NCI-H82 treated with DMSO at 0.1 percent for 48 hours (cell line): ENCODE measurements at regions not wholly inside any gene's neighbourhood (a gene's known extent, or its start where the extent isn't known, plus 50 kb on each side); places are given as distances from the start of the nearest gene placed in this dataset.
A peak's percentile ranks its signal among the peaks of the same experiment; 100 is the strongest.

Source experiments
- DNase-seq: peaks from one replicate; lab custom pipeline; 2025; ENCODE audit not compliant: unreplicated experiment; lab: John Stamatoyannopoulos, UW

DNA sequence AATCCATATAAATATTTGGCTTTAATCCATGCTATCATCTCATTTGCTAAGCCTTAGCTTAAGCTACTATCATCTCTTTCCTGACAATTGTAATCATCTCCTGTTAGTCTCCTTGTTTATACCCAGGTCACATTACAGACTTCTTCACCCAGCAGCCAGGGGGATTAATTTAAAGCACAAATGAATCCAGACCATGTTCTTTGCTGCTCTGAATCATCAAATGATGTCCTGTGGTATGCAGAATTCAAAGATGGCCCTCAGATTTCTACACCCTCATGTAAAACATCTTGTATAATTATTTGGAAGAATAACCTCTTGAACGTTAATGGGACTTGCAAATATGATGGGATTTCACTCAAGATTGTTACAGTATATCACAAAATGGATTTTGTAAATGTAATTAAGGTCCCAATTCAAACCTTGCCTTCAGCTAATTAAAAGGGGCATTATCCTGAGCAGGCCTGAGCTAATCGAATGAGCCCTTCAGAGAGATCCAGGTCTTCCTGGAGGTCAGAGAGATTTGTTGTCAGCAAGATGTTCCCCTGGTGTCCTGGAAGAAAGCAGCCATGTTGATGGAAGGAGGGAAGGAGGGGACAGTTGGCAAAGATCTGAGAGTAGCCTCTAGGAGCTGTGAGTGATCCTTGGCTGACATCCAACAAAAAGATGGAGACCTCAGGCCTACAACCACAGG lies 241.1 kb upstream of the MMADHC start:
- peak; percentile 63 for DNase-seq

DNA sequence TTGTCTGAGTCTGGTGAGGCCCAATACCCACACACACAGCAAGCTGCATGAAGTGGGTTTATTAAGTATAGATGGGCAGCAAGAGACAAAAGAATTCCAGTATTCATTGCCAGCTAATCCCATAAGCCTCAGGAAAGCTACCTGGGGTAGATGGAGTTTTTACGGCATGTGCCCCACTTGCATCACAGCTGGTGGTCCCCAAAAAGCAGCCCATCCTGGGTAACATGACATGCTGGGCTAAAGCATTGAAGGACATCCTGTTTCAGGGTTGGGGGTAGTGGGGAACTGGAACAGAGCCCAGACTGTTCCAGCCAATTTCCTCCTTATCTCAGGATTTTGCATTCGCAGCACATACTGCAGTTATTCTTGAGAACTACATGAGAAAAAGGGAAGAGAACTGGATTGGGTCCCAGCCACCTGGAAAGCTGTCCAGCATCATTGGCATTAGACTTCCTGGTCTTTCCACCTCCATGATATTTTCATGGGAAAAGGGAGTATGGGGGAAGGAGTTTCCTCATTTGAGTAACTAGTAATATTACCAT lies 240.1 kb upstream of the MMADHC start:
- DNase-seq = no peak

DNA sequence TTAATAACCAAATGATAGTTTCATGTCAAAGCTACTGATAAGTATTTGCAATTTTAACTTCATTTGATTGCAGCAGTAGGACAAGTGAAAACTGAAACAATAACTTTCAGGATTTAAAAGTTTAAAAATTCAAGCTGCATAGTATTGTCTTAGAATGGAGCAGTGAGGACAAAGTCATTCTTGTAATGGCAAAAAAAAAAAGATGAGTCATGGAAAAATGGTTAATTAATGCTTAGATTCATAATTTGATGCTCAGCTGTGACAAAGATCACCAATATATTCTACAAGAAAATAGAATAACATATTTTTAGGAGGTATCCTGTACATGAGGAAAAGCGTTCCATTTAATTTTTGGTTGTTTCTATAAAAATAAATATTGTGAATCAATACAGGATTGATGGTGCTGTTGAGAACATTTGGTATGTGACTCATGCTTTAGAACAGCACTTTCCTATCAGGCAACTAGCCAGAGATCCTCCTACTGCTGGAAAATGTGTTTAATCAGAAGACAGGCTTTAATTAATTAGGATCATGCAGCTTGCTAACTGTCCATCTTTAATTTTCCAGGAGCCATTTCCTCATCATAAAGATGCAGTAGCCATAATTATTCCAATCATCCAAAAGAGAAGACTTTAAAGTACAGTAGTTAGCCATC lies 239.0 kb upstream of the MMADHC start:
- no peak for DNase-seq

DNA sequence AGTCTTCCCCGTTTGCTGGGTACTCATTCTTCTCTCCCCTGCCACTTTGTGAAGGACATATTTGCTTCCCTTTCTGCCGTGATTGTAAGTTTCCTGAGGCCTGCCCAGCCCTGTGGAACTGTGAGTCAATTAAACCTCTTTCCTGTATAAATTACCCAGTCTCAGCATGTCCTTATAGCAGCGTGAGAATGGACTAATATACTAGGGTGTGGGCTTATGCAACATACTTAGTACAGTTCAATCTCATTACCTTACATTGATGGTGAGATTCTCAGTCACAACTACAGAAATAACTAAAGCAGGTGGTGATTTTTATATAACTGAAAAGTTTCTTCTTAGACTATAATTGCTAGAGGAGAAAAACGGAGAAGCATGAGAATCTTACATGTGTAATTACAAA lies 237.9 kb upstream of the MMADHC start:
- DNase-seq = no peak

DNA sequence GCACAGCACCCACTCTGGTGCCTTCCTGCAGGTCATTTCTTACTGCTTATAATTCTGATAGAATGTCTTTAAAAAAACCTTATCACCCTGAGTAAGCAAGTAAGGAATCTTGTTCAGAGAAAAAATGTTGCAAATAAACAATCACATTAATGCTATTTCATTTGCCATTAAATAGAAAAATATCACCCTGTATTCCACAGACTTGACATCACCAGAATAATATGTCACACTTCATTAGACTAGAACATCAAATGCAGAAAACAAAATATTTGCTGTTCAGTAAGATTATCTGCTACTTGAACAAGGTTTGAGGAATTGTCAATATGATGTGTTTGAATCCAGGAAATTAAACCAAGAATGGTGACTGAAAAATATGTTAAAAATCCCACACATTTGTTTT lies 236.6 kb upstream of the MMADHC start:
- DNase-seq = no peak

DNA sequence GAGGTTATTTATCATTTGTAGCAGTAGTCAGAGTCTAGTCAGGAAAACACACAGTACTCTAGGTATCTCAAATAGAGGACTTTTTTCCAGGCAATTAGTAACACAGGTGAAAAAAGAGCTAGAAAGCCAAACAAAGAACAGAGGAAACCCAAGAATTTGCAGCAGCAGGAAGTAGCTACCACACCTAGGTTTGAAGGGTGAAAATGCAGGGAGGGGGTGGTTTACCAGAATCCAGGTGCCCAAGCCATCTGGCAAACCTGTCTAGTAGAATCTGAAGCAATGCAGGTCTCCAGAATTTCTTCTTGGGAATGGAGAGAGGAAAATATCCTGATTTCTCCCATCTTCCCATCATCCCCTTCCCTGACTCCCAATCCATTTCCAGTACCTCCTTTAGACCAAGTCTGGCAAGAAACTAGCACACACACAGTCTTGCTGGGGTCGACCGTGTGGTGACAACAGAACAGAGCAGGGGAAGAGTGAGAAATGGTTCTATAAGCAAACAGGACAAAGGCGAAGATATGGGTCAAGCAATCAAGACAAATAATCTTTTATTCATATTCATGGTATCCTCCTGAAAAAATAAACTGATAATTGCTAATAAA lies 231.9 kb upstream of the MMADHC start:
- DNase-seq = no peak

DNA sequence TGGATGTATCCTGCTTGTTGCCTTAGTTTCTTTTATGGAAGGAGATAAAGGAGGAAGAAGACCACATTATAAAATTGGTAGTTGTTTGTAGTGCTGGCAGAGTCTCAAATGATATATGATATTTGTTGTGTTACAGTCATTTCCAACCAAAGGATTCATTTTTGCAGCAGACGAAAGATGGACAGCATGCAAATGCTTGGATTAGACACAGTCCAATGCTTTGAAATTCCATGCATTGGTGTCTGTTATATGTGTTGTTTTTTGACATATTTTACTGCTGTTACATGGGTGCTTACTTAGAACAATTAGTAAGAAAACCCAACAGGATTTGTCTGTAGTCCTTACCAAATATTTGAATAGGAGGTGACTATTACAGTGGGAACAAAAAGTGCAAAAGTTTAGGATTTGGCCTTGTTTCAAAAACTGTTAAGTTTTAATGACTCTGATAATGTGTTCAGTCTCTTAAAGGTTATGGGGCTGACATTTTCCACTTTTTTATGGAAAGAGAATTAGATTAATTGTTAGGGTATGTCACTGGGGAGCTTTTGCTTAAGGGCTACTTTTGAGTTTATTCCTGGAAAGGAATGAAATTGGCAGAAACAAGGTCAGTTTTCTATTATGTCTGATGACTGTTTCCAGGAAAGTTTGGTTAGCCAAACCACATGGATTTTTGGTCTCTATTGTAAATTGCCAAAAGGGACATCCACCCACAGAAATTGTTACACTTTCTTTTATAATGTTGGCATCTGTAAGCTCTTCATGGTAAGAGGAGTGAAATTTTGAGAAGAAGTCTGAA lies 229.4 kb upstream of the MMADHC start:
- DNase-seq = no peak

DNA sequence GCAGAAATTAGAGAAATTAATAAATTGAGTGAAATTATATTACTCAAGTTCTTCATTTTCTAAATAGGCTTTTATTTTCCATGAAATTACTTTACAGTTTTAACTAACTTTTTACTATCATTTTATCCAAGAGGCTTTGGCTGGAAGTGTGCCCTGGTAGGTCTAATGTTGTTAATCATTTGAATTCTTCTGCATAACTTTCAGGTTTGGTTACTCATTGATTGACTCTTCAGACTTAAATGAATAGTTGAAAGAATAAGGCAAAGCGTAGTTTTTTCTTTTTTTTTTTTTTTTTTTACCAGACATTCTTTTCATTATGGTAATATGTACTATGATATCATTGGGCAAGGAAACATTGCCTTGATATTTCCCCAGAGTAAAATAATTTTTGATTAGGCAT lies 228.4 kb upstream of the MMADHC start:
- DNase-seq = no peak

DNA sequence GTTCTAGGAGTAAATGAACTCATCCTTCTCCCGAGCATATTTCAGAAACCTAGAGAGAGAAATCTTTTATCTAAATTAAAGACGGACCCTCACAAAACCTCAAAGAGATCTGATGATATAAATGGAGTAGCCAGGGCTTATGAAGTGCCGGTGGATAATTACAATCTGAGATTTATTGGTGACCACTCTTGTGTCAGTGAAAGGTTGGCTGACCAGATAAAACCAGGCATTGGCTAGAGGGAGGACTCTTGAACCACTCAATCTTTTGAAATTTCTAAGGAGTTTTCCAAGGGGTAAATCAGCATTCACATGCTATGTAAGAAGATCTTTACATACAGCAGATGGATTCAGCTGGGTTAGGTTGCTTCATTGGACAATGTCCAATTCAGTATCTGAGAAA lies 227.3 kb upstream of the MMADHC start:
- no peak for DNase-seq

DNA sequence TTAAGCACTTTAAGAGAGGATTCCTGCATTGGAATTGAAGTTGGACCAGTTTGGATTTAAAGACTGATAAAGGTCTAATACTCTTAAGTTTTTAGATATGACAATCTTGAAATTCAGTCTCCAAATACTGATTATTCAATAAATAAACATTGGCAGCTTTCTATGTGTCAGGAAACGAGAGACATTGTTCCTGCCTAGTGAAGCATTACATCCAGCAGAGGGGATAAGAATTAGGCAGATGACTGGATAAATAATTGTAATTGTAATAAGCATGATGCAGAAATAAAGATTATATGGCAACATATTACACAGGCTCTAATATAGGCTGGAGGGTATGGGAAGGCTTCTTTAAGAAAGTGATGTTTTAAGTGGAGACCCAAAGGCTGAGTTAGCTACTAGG lies 226.5 kb upstream of the MMADHC start:
- DNase-seq = no peak

DNA sequence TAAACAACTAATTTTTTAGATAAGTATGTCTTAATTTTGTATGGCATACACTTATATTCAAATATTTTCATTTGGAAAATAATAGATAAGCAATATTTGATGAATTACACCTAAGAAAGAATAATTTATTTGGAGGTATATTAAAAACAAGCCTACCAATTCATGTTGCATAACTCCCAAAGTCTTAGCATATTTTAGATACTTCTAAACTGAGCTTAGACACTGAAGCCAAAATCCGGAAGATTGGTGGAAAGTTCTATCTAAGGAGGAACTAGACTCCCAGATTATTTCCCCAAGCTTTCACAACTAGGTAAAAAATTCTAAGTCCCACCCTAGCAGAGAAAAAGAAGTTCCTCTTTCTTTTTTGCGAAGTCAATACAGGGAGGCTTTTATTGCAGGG lies 221.0 kb upstream of the MMADHC start:
- no peak for DNase-seq

DNA sequence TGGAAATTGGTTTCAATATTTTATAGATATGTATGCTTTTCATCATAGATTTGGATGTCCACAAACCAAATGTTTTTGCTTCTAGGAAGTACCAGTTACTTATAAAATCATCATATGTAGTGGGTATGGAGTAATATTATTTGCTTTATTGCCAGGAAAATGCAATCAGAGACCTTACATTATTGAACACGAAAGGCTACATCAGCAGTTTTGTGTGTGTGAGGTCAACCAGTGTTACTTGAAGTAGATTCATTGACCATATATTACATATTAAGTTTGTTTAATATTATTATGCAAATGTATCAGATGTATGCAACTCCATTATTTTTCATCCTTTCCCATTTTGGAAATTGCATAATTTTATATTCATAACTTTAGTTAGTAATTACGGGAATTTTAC lies 219.1 kb upstream of the MMADHC start:
- no peak for DNase-seq

DNA sequence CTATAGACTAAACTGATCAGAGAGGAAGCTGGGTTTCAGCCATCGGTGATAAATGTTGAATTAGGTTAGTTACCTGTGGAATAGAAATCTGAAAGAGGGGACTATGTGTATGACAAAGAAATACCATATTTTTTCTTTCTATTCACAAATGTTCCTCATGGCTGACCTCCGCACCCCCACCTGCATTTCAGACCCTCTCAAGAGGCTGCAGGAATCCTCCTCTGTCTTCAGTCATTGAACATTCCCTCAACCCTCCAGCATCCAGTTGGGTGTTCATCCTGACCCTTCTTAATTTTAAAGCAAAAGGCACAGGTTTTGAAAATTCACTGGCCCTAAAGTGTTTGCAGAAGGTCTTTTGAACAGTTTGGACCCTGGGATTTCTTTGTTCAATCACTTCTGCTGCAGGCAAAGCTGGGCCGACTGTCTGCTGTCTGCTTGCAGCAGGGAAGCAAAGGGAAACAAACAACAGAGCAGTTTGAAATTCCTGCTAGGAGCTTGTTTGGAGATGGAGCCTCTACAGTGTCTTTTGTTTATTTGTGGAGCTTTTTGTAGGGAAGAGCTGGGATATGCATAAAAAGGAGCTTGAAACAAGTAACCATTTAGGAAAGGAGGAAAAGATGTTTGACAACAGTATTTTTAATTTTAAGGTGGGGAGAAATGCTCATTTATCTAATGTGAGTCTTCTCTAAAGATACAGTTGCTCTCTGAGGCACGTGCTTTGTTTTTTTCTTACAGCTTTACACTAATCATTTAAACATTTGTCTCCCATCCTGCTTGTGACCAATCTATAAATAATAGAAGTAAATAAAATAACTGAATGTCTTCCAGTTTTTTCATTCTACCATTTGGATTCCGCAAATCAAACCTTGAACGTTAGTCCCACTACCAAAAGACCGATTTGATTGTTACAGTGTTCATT lies 213.3 kb upstream of the MMADHC start:
- DNase-seq = no peak

DNA sequence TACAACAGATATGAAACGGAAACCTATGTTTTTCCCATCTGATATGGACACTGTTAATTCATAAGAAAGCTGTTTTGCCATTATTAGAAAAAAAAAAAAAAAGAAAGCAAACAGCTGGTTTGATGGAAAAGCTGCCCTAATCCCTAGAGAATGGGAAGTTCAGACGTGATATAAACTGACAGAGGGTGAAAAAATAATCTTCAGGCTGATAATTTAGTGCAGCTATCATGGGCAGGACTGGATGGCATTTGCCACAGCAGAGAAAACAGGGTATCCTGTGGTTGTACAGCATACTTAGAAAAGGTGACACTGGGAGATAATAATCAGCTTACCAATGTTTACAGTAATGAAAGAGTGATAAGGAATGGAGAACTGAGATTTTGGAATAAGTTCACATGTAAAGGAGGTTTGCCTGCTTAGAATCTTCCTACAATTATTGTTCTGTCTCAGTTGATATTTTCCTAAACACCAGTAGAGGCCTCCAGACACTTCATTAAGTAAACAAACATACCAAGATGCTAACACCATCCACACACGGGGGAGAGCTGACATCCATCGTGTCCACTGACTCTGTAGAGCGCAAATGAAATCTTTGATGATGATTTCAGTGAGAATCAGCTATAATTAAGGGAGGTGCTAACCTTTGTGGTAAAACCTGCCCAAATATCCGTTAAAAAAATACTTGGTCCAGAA lies 211.6 kb upstream of the MMADHC start:
- DNase-seq = peak; percentile 18

DNA sequence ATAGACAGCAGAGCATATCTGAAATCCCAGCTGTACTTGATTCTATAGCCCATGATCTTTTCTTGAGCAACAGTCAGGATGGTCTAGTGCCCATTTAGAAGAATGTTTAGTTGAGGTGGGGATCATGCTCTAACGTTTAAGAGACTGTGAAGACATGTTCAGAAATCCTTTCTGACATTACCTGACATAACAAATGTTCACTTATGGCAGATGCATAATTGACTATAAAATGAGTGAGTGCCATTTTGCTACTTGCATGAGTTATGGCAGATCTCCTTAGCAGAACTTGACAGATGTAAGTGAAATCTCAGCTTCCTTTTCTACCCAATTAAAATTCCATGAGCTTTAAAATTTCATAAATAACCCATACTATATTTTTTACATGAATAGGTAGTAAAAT lies 209.5 kb upstream of the MMADHC start:
- no peak for DNase-seq

DNA sequence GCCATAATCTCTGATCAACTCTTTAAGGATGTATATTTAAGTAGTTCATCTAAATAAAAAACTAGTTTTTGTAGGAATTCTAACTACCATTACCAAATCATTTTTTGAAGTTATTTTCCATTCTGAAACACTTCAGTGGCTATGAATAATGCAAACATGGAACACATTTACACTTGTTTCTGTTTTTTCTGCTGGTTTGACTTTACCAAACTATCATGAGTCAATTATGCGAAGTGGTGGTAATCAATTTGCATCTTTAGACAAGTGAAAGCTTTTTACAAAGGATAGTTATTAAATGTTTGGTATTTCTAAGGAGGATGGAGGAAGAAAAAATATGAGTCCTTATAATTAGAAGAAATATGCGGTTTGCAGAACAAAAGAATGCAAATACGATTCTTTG lies 202.0 kb upstream of the MMADHC start:
- DNase-seq = no peak

DNA sequence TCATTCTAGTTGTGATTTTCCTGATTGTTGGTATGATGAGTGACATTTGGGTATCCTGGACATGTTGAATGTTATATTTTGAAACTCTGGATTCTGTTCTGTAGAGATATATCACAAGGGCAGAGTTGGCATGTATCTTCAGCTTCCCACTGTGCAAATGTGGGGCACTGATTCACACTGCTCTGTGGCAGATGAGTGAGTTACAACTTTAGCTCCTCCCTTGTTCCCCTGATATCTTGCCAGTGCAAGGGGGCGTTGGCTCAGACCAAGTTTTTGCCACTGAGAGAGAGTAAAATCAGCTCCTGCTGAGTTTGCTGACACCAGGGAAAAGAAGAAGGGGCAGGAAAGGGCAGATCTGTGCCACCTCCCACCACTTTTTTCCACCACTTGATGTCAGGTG lies 199.6 kb upstream of the MMADHC start:
- no peak for DNase-seq

DNA sequence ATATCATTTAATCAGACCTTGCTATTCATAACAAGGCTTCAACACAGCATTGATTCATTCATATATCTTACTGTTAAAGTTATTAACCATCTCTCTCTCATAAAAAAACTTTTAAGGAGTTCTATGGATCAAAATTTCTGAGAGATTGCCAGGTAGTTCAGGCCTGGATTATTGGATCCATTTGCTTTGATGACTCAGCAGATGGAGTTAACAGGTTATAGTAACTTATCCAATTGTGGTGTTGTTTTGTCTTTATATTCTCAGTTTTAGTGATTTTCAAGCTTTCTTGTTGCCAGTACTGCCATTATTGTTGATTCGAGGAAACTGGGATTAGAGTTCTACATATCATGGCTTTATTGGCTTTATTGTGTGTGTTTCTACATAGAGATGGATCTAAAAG lies 195.7 kb upstream of the MMADHC start:
- DNase-seq = no peak

DNA sequence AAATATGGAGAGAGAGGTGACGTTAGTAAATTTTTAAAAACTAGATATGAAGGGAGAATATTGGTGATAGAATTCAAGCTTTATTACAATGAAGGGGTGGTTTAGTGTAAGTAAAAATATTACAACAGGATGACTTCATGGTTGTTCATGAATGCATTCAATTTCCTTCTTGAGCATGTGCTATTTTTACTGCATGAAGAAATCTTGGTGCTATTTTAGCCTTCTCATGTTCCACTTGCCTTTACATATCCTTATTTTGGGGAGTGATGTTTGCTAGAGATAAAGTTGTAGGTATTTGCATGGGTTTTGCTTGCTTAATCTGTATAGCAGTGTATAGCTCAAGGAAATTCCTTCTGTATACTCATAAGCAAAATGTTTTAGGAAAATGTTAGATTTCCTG lies 195.0 kb upstream of the MMADHC start:
- no peak for DNase-seq

DNA sequence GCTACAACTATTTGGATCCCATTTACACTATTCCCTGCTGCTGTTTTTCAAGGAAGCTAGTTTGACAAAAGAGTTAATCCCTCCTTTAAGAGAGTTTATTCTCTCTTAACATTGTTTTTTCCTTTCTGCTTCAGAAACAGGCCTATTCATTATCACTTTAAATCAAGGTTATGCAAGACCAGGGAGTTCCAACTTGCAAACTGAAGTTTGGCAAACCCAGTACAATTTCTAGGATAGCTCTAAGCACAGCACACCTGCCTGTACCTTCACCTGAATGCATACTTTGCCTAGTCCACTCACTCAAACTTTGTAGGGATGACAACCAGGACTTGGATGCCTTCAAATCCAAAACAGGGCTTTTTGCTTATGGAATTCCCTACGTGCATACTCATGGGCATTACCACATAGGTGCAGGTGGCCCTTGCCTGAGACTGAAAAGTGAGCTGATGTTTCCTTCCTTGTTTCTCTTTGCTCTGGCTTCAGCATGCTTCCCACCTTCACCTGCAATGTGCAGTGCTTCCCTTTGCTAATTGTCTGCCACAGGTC lies 193.8 kb upstream of the MMADHC start:
- DNase-seq = no peak
